Activated T-cell treated with anti-CD3 and anti-CD28 coated beads for 24 hours (primary cell): ENCODE measurements at regions not wholly inside any gene's neighbourhood (a gene's known extent, or its start where the extent isn't known, plus 50 kb on each side); places are given as distances from the start of the nearest gene placed in this dataset.

Experiments
- DNase-seq: peaks from one replicate; pipeline ENCODE4 v3.0.0-alpha.2; 2020; ENCODE audit warnings: low read depth

DNA sequence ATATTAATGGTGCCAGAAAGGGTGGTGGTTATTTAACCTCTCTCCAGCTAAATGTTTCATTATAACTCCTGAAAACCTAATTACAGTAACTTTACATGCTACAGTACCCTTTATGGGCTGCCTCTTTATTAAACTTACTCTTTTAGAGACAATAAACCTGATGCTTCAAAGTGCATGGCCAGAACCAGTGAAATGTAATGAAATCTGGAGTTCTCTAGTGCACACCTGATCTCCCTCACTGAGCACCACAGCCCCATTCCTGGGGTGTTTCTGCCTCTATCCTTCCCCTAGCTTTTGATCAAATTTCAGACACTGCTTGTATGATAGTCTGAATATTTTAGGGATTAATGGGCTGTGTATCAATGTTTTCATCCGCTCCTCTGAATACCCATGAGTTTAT, 306.5 kb upstream of the WWC1 start:
- no peak for DNase-seq

DNA sequence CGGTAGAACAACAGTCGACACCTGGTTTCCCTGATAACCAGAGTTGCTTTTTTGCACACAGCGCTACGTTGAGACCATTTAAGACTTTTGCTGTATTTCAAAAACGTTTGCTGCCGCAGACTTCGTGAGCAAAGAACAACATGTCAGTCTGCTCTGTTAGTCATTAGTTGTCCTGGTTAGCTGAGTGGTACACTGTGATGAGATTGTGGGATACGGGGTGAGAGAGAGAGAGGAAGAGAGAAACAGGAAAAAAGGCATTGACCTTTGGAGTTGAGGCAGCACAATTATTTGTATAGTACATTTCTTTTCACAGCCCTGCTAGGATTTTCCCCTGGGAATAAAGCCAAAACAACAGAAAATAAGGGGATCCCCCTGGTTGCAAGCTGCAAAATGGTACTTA, 306.1 kb upstream of the WWC1 start:
- no peak for DNase-seq

DNA sequence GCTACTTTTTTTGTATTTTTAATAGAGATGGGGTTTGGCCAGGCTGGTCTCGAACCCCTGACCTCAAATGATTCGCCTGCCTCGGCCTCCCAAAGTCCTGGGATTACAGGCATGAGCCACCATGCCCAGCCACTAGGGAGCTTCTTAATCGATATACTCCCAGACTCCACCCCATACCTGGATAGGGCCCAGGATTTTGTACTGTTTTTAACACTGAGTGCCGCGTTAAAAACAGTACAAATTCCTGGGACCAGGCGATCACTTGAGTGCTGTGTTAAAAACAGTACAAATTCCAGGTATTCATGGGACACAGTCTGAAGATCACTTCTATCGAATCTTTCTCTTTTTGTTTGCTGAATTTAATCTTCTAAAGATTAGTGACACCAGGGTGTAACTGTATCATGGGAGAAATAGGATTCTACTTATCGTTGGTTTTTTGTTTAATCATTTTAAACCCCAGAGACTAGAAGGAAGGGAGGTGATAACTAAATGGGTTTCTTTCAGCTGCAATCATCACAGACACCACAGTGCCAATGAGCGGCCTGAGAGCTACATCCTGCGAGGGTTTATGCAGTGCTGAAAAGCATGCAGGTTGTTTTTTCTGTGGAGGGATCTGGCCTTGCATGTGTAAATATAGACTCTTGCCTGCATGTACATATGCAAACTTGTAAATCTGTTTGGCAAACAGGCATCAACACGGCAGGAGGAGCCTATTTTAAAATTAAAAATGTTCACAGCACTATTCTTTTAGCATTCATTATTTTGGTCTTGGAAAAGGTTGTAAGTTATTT, 303.8 kb upstream of the WWC1 start:
- no peak for DNase-seq

DNA sequence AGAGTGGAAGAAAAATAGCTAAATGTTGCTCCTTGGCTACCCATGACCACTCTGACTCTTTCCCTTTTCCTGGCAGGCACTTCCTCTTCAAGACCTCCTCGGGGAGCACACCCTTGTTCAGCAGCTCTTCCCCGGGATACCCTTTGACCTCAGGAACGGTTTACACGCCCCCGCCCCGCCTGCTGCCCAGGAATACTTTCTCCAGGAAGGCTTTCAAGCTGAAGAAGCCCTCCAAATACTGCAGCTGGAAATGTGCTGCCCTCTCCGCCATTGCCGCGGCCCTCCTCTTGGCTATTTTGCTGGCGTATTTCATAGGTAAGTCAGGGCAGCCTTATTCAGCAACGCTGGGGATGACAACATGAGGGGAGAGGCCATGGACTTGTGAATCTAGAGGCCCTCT, 298.6 kb upstream of the WWC1 start:
- DNase-seq: no peak

DNA sequence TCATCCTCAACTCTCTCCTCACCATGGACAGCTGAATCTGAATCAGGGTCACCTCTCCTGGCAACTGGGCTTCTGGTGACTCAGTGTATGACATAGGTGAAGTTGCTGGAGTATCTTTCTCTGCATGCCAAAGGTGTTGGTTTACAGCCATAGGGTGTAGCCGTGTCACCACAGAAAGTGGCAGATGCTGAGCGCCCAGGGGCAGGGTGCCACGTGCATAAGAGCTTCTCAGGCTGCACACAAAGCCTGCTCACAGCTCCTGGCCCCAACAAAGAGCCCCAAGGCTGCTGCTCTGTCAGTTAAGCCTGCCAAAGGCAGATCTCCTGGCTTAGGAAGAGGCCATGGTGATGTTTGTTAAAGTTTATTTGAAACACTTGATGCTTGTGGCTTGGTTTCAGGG, 297.7 kb upstream of the WWC1 start:
- no peak for DNase-seq

DNA sequence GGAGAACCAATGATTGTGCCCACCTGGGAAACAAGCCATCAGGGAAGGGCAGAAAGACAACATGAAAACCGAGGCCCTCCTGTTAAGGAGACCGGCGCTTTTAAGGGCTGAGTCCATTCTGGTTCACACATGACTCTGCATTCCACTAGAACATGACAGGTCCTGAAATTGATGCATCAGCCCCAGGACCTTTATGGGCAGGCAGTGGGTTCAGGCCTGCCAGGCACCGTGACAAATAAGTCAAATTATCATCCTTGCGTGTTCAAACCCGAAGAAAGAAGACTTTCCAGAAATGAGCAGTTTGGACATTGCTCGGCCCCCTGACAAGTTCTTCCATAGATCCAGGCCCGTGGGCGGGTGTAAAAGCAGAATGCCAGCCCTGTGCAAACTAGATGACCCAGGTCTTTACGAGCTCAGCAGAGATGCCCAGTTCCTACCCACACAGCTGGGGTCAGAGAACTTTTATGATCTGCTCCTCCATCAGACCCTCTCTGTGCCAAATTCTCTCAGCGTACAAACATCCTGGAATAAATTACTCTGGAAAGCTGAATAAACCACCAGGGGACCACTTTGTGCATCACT, 295.5 kb upstream of the WWC1 start:
- no peak for DNase-seq

DNA sequence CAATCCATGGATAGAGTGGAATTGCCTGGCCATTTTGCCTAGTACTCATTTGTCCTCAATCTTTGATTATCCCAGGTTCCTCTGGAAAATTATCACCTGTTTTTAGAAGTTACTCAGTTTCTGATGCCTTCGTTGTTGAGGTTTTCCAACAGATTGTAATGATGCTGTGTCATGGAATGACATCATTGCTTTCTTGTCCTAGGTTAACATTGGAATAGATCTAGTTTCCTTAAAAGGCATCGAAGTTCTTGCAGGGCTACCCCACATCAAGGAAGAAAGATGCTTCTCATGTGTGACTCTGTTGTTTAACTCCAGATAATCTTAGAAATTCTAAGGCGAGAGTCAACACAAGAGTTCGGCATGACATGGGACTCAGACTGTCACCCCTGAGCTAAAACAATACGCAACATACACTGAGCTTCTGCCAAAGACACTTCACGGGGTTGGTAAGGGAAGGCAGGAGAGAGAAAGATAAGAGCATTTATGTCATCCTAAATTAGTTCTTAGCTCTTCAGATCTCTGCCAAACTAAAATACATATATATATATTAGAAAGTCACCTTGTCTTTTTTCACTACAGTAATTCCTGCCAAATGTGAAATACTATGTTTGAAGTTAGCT, 293.2 kb upstream of the WWC1 start:
- DNase-seq: no peak

DNA sequence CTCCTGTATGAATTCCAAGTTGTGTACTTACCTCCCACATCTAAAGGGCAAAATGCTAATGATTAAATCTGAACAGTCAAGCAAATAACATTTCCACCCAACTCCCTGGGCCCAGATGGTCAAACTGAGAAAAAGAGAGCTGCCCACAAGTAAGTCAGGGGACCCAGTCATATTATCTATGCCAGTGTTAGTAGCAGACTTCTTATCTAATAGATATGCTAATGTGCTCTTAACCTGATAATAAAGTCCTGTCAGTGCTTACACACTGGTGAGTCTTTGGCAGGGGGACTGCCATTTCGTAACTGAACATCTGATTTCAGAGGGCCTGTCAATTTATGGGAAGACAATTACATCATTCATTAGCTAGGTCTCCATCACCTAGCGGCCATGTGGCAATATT, 292.3 kb upstream of the WWC1 start:
- no peak for DNase-seq

DNA sequence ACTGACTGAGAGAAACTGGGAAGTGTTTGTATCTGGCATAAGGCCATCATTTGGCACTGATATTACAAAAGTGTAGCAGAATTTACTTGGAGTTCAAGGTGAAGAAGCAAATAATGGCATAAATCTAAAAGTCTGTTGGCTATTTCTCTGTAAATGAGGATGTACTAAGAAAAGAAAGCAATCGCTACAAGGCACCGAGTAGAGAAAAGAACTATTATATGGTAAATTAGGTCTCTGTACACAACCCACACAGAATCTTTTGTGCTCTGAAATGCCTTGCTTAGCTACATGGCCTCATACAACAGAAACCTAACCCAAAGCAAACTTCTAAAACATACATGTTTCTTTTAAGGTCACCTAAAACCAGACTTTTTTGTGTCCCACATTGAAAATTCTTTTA, 290.1 kb upstream of the WWC1 start:
- DNase-seq: no peak

DNA sequence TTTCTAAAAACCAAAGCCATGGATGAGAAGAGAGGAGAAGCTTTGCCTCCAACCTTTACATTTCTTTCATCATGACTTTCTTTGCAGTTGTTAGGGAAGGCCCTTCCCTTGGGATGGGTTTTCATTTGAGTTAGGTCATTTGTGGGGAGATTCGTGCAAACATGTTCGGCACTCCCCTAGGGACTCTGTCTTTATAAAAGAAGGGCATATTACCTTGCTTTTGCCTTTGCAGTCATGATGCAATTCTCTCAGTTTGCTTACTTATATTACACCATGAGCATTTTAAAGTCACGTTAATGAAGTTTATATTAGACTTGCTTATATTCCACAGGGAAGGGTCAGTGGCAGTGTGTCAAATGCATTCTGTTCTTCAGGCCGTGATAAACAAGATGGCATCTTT, 289.3 kb upstream of the WWC1 start:
- DNase-seq: no peak

DNA sequence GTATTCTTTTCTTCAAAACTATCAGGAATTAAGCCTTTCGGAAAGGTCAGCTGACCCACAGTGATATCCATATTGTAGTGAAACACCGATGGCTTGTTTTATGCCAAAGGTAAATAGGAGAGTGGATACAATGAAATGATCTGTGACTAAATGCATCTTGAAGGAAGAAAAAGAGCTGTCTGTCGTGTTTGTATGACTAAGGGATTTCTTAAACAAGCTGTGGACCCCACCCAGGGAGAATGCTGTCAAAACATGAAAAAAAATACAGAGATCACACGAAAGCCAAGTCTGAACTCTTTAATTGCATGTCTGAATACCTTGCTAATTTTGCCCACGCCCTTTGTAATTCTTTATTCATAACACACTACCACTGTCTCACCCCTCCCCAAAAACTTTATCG, 286.4 kb upstream of the WWC1 start:
- no peak for DNase-seq

DNA sequence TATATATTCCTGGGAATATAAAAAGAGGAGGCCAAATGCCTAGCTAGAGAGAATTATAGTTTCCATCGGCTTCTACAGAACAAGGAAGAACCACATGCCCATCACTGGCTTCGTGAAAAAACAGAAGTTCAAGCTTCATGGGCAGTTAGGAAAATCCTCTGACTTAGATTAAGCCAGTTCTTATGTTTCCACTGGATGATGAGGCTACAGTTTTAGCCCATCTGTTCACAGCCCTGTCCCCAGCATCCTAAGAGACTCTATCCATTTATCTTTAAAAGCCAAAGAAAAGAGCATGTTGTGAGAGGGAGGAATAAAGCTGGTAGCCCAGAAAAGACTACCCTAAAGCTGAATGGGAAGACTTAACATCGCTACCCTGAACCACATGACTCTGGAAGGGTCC, 285.5 kb upstream of the WWC1 start:
- DNase-seq: no peak

DNA sequence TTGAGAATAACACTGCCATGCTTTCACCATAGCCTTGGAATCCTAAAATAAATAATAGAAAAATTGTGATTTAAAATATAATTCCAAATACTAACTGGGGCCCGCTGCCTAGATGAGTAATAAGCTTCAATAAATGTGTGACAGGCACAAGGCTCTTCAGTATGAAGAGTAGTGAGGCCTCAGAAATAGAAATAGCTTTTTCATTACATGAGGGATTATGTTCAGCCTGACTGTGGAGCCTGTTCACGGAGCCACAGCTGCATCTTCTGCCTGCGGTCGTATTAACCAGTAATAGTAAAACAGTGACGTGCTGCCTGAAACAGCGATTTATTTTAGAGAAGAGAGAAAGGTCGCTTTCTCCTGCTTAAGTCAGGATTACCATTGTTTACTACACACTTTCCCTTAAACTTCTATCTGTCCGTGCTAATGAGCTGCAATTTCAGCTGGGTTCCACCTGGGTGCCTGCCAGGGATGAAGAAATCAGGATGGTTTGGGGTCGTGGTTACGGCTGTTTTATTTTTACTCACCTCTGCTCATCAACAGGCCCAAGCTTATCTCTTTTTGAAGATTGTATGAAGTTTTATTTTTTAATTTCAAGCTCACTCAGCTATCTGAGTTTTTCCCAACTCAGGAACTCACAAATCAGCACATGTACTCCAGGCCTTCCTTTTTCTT, 284.9 kb upstream of the WWC1 start:
- DNase-seq: no peak

DNA sequence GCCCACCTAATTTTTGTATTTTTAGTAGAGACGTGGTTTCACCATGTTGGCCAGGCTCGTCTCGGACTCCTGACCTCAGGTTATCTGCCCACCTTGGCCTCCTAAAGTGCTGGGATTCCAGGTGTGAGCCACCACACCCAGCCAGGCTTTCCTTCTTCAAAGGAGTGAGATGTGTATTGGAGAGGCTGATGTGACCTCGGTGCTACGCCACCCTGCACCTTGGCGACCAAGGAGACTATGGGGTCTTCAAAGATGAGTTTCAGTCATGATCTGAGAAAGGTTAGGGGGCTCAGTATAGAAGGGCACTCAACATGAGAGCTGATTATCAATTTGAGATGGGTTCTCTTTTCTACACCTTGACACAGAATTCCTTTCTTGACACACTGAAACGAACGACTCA, 284.2 kb upstream of the WWC1 start:
- no peak for DNase-seq

DNA sequence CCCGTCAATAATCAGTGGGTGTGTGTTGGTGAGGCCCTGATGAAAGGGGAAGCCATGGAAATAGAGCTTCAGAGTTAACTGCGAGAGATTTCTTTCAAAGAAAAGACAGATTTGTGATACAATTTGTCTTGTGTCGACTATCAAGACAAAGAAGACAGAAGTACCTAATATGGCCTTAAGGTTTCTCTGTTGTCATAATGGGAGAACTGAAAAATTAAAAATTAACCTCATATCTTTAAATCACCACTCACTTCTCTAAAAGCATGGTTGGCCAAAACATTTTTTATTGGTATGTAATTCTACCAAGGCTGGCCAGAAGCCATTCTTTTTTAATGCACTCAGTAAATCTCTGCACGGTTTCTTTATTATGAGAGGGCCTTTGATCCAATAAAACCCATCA, 282.9 kb upstream of the WWC1 start:
- DNase-seq: no peak

DNA sequence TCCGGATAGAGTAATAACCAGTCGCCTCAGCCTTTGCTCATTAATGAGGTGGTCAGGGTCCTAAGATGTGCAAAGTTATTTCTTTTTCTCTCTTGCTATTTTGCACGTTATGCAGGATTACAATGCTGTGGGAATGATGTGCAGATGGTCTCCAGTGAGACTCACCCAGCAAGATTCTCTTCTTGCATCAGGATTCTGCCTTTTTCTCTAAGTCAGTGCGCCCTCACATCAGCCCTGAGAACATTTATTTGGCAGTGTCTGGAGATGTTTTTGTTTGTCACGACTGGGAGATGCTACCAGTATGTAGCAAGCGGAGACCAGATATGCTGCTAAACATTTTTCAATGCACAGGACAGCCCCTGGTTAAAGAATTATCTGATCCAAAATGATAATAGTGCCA, 280.3 kb upstream of the WWC1 start:
- DNase-seq: no peak

DNA sequence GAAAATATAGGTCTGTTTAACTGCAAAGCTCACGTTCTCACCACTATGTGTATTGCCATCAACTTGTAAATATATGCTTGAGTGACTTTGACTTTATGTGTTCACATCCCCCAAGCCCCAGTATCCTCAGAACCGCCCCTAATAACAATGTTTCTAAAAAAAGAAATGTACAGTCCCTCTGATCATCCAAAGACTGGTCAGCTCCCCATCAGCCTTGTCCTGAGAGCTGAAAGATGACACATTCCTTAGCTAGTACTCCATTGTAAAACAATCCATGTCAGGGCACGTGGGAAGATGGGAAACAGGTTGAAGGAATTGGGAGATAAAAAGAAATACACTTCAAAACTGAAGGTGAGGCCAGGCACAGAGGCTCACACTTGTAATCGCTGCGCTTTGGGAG, 279.4 kb upstream of the WWC1 start:
- DNase-seq: no peak

DNA sequence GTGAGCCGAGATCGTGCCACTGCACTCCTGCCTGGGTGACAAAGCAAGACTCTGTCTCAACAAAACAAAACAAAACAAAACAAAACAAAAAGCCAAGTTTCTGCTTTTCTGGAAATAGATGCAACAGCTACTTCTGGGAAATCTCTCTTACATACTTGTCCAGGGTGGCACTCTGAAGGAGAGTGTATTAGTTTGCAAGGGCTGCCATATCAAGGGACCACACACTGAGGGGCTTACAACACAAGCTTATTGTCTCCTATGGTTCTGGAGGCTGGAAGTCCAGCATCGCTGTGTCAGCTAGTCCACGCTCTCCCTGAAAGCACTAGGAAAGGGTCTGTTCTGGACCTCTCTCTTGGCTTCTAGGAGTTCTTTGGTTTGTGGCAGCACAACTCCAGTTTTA, 277.9 kb upstream of the WWC1 start:
- DNase-seq: no peak

DNA sequence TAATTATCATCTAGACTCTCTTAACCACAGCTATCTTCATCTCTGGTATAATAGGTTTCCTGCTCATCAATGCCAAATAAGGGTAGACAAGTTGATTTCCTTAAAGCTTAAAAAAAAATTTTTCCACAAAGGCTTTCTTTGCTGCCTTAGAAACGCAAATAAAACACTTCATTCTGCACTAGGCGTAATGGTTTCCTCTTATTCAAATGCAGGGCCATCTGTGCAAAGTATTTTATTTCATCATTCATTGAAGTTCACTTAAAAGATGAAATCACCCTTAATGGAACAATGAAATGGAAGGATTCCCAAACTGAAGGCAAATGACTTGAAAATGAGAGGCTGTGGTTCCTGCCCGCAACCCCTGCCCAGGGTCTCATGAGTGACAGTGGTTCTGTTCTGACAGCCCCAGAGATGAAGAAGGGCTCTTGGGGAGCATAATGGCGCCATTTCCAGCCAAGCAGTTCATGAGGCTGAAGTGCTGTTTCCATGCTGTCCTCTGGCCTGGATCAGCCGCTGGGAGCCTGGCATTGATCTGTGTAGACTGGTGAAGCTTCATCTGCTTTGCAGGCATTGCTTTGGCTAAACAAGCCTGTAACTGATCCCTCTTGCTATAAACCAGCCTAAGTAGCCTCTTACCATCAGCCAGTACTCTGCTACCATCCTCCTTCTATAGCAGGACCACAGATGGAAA, 276.9 kb upstream of the WWC1 start:
- DNase-seq: no peak

DNA sequence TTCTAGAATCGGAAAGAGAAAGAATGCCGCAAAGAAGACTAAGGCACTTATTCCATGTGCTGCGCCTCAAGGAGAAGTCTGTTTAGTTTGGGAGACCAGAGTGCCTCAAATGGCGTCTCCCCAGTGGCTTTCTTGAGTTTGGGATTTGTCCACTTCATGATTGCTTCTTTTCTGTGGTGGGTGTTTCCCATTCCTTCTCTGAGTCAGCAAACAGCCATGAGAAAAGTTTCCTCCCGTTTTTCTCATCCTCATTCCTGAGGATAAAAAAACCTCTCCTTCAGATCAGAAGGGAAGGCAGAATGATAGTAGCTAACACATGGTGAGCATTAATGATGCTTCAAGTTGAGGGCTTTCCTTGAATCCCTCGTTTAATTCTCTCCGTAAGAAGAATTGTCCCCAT, 275.9 kb upstream of the WWC1 start:
- no peak for DNase-seq

DNA sequence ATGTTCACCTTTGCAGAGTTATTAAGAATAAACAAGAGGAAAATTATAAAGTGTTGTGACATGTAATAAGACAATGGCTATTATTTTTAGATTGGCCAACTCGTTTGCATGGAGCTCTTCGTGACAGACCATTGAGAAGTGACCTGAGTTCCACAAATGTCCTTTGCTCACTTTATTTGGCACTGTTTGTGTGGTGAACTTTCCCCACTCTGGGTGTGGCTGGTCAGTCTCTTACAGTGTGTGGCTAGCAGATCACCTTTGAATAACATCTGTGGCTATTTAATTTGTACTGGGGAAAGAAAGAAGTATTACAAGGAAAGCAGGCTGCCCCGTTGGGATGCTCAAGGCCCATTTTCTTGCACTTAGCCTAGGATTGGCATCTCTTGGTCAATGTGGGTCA, 274.1 kb upstream of the WWC1 start:
- no peak for DNase-seq

DNA sequence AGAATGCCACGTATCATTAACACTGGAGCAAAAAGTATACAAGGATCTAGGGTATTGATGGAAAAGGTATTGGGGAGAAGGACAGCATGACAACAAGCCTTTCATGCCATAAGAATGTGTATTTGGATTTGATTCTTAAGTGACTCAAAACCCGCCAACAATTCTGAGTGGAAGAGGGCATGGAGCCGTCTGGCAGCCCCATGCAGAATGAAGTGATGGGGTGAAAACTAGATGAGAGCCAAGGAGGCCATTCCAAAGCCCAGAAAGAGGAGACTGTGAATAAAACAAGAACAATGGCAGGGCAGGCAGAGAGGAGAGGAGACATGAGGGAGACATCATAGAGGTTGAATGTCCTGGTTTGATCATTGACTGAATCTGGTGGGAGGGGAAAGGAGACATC, 272.3 kb upstream of the WWC1 start:
- DNase-seq: no peak
